GM19467 (cell line): ENCODE measurements at regions not wholly inside any gene's neighbourhood (a gene's known extent, or its start where the extent isn't known, plus 50 kb on each side); places are given as distances from the start of the nearest gene placed in this dataset.

Experiments used
- ATAC-seq: cut with Tn5 transposase; IDR thresholded peaks from one replicate; pipeline ENCODE4 v1.9.1; 2021; ENCODE audit warnings: mild to moderate bottlenecking, moderate library complexity; ENCODE audit not compliant: unreplicated experiment

DNA sequence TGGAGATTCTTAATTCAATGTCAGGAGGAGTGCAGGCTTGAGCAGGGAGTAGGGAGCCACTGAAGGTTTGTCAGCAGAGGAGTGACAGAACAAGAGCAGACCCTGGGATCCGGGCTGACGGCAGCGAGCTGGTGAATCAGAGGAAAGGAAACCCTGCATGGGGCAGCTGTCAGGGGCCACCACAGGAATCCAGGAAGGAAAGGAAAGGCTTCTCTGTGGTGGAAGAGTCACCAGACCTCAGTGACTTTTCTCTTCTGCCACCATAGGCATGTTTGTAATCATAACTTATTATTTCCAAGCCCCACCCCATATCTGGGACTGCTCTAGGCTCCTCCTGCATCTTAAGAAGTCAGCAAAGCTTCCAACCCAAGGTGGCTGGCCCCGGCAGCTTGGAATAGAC is 150.9 kb downstream of the BCOR start:
- ATAC-seq = no peak

GRCh38 chrX:39948582-39948981 is 149.2 kb downstream of the BCOR start:
- ATAC-seq = no peak

DNA sequence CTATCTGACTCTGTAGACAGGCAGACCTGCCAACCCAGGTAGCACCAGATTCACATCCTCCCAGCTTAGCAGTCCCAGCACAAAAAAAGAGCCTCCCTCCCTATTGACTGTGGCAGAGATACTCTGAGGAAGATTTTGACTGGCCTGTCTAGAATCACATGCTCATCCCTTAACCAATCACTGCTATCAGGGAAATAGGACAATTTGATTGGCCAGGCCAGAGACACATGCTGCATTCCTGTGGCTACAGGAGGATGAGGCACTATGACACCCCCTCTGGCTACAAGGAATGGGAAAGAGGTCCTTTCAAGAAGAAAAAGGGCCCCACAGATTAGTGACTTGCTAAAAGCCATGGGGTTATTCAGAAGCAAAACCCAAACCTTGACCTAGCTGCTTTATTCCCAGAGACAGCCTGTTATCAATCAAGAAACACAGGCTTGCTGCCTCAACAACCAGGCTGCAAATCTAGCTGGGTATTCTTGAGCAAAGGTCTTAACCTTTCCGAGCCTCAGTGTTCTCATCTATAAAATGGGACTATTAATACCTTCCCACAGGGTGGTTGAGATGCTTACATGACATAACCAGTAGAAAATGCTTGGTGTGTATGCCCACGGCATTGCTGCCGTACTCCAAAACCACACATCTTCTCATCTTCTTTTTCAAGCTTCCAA is 147.6 kb downstream of the BCOR start:
- ATAC-seq = no peak

- ATAC-seq = no peak
These were observed 144.8 kb downstream of the BCOR start for GRCh38 chrX:39952989-39953388.

DNA sequence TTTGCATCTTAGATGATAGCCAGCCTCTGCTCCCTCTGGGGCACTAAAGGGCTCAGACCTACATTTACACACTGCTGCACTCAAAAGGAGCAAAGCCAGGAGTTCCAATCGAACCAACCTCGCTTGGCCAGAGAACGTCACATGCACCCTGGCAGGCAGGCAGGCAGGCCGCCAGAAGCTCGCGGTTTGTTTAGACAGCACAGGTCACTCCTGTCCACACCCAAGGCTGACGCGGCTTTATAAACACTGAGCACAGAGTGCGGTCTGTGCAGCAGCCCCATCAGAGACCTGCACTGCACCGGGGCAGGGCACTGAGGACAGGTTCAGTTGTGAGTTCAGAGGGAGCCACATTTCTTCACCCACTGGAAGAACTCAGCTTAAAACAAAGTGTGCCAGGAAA is 143.9 kb downstream of the BCOR start:
- no peak for ATAC-seq

- no peak for ATAC-seq
These were observed 142.9 kb downstream of the BCOR start for GRCh38 chrX:39954851-39955250.

GRCh38 chrX:39955625-39956024 is 142.1 kb downstream of the BCOR start:
- ATAC-seq = no peak

- no peak for ATAC-seq
These were observed 140.9 kb downstream of the BCOR start for GRCh38 chrX:39956803-39957394.

GRCh38 chrX:39957816-39958566 is 139.8 kb downstream of the BCOR start:
- no peak for ATAC-seq

- no peak for ATAC-seq
These were observed 138.9 kb downstream of the BCOR start for GRCh38 chrX:39958850-39959249.

GRCh38 chrX:39960219-39960618 is 137.5 kb downstream of the BCOR start:
- no peak for ATAC-seq

DNA sequence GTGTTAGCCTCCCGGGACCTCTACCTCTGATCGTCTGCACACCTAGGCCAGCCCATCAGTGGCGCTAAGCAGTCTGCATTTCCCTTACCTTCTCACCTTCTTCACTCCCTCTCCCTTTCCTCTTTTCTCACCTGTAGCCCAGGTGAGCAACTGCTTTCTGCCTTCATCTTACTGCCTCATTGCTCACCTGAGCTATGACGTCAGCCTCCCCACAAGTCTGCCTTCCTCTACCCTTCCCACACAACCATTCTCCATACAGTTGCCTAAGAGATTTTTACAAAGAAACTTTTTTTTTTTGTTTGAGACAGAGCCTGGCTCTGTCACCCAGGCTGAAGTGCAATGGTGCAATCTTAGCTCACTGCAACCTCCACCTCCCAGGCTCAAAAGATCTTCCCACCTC is 136.3 kb downstream of the BCOR start:
- ATAC-seq = no peak

DNA sequence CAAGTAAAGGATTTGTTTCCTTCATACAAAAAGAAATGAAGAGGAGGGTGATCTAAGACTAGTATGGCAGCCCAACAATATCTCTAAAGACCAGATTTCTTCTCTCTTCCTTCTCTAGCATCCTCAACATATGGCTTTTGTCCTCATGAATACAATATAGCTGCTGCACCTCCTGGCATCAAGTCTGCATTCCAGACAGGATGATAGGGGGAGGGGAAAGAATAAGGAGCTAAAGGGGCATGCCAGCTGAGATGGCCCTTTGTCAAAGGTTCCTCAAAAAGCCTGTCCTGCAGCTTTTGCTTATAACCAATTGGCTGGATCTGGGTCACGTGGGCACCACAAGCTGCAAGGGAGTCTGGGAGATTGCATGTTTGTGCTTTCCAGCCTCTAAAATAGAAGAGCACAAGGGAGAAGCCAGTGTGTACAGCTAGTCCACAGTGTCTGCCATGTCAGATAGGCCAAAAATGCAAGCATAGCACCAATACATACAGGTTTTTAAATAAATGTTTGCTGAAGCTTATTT is 132.6 kb downstream of the BCOR start:
- ATAC-seq = no peak

DNA sequence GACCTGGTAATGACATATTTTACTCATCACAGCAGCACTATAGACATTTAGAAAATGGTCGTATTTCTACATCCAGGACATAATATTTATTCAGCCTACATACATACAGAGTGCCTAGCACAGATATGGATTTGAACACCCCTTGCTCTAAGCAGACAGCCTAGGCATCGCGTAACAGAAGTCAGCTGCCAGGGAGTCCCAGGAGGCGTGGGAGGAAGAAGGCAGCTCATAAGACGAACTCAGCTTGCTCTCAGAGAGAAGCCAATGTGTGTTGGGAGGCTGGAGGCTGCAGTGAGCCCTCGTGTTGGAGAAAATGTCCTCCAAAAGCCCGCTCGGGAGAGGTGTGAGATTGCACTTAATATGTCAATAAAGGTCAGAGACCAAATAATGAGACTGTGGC is 131.6 kb downstream of the BCOR start:
- ATAC-seq = no peak

DNA sequence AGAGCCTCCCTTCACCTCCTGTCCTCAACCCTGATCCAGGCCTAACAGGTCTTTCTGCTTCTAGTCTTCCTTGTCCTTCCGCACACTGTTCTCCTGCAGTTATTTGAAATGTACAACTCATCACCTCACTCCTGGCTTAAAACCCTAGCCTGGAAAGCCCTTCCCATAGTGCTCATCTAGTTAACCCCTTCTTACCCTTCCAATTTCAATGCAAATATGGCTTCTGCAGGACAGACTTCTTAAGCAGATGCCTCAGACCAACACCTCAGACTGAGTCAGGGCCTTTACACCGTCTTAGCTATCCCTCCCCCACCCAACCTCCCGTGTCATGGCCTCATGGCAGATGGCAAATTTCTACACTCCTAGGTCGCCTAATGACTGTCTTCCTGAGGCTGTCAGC is 130.4 kb downstream of the BCOR start:
- ATAC-seq = no peak

GRCh38 chrX:39969099-39969818 is 128.5 kb downstream of the BCOR start:
- no peak for ATAC-seq

DNA sequence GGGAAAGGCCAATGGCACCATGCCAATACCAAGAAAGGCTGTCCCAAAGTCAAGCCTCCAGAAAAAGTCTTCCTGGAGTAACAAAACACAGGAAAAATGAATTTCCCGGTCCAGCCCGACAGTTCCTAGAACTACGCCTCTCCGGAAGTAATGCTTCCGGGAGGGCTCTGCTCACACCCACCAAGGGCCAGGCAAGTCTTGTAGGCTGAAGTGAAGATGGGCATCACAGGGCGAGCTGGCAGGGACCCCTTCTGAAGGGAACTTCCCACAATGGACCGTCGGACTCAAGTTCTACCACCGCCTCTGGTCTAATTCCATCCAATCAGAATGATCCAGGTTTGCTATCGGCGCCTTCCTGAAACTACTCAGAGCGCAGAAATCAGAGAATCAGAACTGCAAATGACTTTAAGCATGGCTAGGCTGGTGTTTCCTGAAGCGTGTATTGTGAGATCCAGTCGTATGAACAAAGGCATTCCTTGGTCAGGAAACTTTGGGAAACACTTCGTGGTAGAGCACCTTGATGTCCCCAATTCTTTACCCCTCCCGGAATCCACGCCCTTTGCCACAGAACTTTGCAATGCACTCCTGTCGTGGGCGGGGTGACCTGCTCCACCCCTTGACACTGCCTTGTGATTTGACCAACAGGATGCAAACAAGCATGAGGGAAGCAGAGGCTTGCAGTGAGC is 127.8 kb downstream of the BCOR start:
- no peak for ATAC-seq

- no peak for ATAC-seq
These were observed 126.0 kb downstream of the BCOR start for GRCh38 chrX:39971760-39972159.

DNA sequence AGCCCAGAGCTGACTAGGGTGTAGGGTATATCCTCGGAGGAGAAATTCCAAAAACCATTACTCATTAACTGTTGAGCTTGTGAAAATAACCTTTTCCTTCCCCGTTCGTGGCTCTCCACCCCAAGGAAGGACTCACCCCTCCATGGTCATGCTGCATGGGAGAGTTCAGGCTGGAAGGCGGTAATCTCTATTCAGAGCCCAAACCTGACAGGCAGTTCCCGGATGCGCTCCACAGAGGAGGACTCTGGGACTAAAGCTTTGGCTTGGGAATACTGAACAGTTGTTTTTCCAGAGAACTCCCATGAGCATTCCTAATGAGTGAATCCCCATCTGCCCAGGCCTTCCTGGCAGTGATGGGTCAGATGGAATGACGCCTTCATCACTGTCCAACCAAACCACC is 125.4 kb downstream of the BCOR start:
- no peak for ATAC-seq

DNA sequence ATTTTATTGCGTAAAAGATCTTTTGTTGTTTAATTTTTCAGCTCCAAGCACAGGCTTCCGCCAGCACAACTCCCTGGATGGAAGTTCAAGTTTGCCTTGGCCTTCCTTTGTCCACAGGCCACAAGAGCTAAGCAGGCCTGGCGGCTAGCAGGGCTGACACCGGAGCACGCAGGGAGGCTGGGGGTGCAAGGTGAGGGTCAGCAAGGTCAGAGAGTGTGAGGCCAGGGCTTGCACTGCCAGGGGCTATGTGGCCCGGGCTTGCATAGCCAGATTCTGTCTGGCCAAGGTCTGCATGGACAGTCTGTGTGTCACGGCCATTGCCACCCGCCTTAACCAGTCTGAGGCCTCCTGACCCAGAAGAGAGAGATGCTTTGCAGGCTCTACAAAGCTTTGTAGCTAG is 123.9 kb downstream of the BCOR start:
- no peak for ATAC-seq

- no peak for ATAC-seq
These were observed 123.5 kb downstream of the BCOR start for GRCh38 chrX:39974270-39974669.
